ENCODE measurements at regions not wholly inside any gene's neighbourhood (a gene's known extent, or its start where the extent isn't known, plus 50 kb on each side); places are given as distances from the start of the nearest gene placed in this dataset.

- Mint-ChIP-seq H3K9me3 (ENCODE audit: unreplicated experiment) (peaks cover 2% of the 10 kb centered on the region), H3K27me3 (ENCODE audit: unreplicated experiment) (peaks cover 5% of the 10 kb centered on the region), H3K4me3 (ENCODE audit: unreplicated experiment) (no peak overlapping the region), H3K27ac (ENCODE audit: unreplicated experiment) (no peak overlapping the region), H3K36me3 (ENCODE audit: unreplicated experiment) (no peaks in the 10 kb centered on the region), H3K4me1 (ENCODE audit: low read depth, unreplicated experiment) (no peaks in the 10 kb centered on the region)
- no peak for DNase-seq
- TF ChIP-seq CTCF (IDR thresholded peaks at IDR 0.05; ENCODE audit: partially characterized antibody, unreplicated experiment): no peak
Measured at GRCh38 chr2:241985986-241986329, 116.4 kb downstream of the RTP5 start.

- Mint-ChIP-seq H3K9me3 (ENCODE audit: unreplicated experiment) (peaks cover 2% of the 10 kb centered on the region), H3K4me1 (ENCODE audit: low read depth, unreplicated experiment) (no peaks in the 10 kb centered on the region), H3K27me3 (ENCODE audit: unreplicated experiment) (peaks cover 5% of the 10 kb centered on the region), H3K4me3 (ENCODE audit: unreplicated experiment) (no peak overlapping the region), H3K36me3 (ENCODE audit: unreplicated experiment) (no peaks in the 10 kb centered on the region), H3K27ac (ENCODE audit: unreplicated experiment) (no peak overlapping the region)
- no peak for TF ChIP-seq CTCF (IDR thresholded peaks at IDR 0.05; ENCODE audit: partially characterized antibody, unreplicated experiment)
- DNase-seq: no peak
Measured at GRCh38 chr2:241986836-241987641, 117.5 kb downstream of the RTP5 start.

DNA sequence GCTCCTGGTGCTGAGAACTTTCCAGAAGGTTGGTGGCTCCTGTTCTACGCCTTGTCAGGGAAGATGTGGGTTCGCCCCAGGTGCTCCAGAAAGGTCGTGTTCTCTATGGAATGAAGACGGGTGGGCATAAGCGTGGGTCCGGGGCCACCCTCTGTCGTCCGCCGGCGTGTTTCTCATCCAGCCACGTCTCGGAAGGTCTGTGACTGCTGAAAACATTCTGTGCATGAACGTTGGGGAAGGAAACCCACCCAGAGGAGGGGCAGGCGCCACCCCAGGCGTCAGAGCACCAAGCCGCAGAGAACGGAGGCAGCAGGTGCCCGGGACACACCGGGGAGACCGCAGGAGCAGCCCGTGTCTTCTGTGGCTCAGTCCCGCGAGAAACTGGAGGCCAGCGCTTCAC, 118.2 kb downstream of the RTP5 start:
- H3K27ac Mint-ChIP-seq (ENCODE audit: unreplicated experiment): no peak overlapping the region
- H3K4me1 Mint-ChIP-seq (ENCODE audit: low read depth, unreplicated experiment): no peaks in the 10 kb centered on the region
- H3K36me3 Mint-ChIP-seq (ENCODE audit: unreplicated experiment): no peaks in the 10 kb centered on the region
- H3K4me3 Mint-ChIP-seq (ENCODE audit: unreplicated experiment): no peak overlapping the region
- no peak for DNase-seq
- no peak for TF ChIP-seq CTCF (IDR thresholded peaks at IDR 0.05; ENCODE audit: partially characterized antibody, unreplicated experiment)
- peaks cover 5% of the 10 kb centered on the region for H3K27me3 Mint-ChIP-seq (ENCODE audit: unreplicated experiment)
- H3K9me3 Mint-ChIP-seq (ENCODE audit: unreplicated experiment): peaks cover 2% of the 10 kb centered on the region

DNA sequence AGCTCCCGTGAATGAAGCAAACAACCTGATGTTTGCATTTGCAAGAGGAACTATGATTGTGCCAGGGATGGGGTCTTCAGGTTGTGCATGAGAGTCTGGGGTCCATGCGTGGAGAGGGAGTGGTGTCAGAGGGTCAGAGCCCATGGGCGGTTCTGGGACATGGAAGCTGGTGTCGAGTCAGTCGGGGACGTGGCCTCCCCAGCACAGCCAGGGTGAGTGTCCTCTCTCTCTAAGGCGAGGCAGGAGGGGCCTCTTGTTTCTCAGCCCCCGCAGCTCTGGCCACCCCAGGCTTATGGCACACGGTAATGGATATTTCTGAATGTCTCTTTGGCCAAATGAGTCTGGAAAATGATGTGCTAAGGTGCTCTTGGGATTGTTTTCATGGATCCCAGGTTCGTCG, 118.6 kb downstream of the RTP5 start:
- no peak for TF ChIP-seq CTCF (IDR thresholded peaks at IDR 0.05; ENCODE audit: partially characterized antibody, unreplicated experiment)
- no peaks in the 10 kb centered on the region for H3K36me3 Mint-ChIP-seq (ENCODE audit: unreplicated experiment)
- H3K4me3 Mint-ChIP-seq (ENCODE audit: unreplicated experiment): no peak overlapping the region
- DNase-seq: no peak
- H3K27me3 Mint-ChIP-seq (ENCODE audit: unreplicated experiment): peaks cover 5% of the 10 kb centered on the region
- no peak overlapping the region for H3K27ac Mint-ChIP-seq (ENCODE audit: unreplicated experiment)
- peaks cover 2% of the 10 kb centered on the region for H3K9me3 Mint-ChIP-seq (ENCODE audit: unreplicated experiment)
- H3K4me1 Mint-ChIP-seq (ENCODE audit: low read depth, unreplicated experiment): no peaks in the 10 kb centered on the region

DNA sequence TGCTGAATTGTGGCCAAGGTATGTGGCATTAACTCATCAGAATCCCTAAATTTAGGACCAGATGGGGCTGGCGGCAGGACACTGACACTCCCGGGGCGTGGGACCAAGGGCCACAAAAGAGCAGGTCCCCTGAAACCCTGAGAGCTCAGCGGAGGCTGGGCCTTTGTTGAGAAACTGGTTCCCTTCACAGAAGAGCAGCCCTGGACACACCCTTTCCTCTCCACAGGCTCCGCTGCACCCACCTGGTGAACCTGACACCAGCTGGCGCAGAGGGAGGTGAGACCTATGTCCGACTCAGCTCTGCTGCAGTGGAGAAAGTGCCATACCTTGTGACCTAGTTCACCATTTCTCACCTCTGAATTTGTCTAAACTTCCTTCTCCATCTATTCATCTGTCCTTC, 119.5 kb downstream of the RTP5 start:
- Mint-ChIP-seq H3K4me1 (ENCODE audit: low read depth, unreplicated experiment) (no peaks in the 10 kb centered on the region), H3K36me3 (ENCODE audit: unreplicated experiment) (no peaks in the 10 kb centered on the region), H3K27ac (ENCODE audit: unreplicated experiment) (no peak overlapping the region), H3K9me3 (ENCODE audit: unreplicated experiment) (peaks cover 2% of the 10 kb centered on the region), H3K27me3 (ENCODE audit: unreplicated experiment) (peaks cover 5% of the 10 kb centered on the region), H3K4me3 (ENCODE audit: unreplicated experiment) (no peak overlapping the region)
- DNase-seq: no peak
- no peak for TF ChIP-seq CTCF (IDR thresholded peaks at IDR 0.05; ENCODE audit: partially characterized antibody, unreplicated experiment)
